ENCODE measurements at regions not wholly inside any gene's neighbourhood (a gene's known extent, or its start where the extent isn't known, plus 50 kb on each side); places are given as distances from the start of the nearest gene placed in this dataset.
A peak's percentile ranks its signal among the peaks of the same experiment; 100 is the strongest.

DNA sequence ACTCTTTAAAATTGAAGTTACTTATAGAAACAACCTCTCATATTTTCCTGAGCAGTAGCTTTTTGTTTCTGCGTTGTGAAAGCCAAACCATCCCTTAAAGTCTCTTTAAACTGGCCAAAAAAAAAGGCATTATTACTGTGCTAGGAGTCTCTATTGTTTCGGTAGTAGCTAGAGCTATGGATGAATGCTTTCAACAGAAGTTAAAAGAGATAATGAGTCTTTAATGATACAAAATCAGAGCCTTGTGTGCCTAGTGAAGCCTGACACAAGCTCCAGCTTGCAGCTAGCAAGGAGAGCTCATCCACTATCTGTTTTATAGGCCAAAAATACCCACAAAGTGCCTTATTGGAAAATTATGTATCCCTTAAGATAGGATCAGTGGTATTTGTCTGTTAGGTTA, 360.4 kb upstream of the CDIN1 start:
- no peak overlapping the region for H3K4me3 Mint-ChIP-seq
- H3K4me2 ChIP-seq = peak overlapping the region; percentile 21
- peak overlapping the region; percentile 71 for H2AFZ ChIP-seq (replicated peaks)
- no peaks in the 10 kb centered on the region for H3K27me3 Mint-ChIP-seq (ENCODE audit: insufficient read depth, low read depth)
- no peaks in the 10 kb centered on the region for H3K36me3 Mint-ChIP-seq
- no peaks in the 10 kb centered on the region for H3K36me3 ChIP-seq
- no peaks in the 10 kb centered on the region for H4K20me1 ChIP-seq (ENCODE audit: low read depth)
- peaks cover 13% of the 10 kb centered on the region for H3K4me1 ChIP-seq
- peaks cover 12% of the 10 kb centered on the region for H3K4me1 Mint-ChIP-seq
- H3K9me3 ChIP-seq (ENCODE audit: low read depth) = no peaks in the 10 kb centered on the region
- H3K79me2 ChIP-seq (ENCODE audit: low read depth) = no peaks in the 10 kb centered on the region
- no peak overlapping the region for H3K27ac Mint-ChIP-seq
- H3K27me3 ChIP-seq = no peaks in the 10 kb centered on the region
- no peak for TF ChIP-seq EZH2 (IDR thresholded peaks at IDR 0.05)
- TF ChIP-seq, protein P1, sequence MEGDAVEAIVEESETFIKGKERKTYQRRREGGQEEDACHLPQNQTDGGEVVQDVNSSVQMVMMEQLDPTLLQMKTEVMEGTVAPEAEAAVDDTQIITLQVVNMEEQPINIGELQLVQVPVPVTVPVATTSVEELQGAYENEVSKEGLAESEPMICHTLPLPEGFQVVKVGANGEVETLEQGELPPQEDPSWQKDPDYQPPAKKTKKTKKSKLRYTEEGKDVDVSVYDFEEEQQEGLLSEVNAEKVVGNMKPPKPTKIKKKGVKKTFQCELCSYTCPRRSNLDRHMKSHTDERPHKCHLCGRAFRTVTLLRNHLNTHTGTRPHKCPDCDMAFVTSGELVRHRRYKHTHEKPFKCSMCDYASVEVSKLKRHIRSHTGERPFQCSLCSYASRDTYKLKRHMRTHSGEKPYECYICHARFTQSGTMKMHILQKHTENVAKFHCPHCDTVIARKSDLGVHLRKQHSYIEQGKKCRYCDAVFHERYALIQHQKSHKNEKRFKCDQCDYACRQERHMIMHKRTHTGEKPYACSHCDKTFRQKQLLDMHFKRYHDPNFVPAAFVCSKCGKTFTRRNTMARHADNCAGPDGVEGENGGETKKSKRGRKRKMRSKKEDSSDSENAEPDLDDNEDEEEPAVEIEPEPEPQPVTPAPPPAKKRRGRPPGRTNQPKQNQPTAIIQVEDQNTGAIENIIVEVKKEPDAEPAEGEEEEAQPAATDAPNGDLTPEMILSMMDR (IDR thresholded peaks at IDR 0.05) = no peak
- no peak for TF ChIP-seq EZH2phosphoT487 (IDR thresholded peaks at IDR 0.05)
- no peaks in the 10 kb centered on the region for H3F3A ChIP-seq (ENCODE audit: low read depth)
- H3K9ac ChIP-seq = no peak overlapping the region
- peak; percentile 31 for DNase-seq (ENCODE audit: low spot score)
- H3K9me3 Mint-ChIP-seq = peaks cover 4% of the 10 kb centered on the region
- H3K4me3 ChIP-seq = no peak overlapping the region
- no peak overlapping the region for H3K27ac ChIP-seq

DNA sequence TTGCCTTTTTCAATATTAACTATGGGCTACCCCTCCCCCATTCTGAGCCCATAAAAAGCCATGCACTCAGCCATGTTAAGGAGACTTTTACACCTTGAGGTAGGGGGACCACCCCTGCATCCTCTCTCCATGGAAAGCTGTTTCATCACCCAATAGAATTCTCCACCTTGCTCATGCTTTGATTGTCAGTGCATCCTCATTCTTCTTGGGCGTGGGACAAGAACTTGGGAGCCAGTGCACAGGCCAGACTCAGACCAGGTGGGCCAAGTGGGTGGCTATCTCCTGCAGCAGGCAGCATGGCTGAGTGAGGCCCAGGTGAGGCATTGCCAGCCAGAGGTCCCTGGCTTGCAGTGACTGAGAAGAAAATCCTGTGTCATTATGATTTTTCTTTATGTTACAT, 357.4 kb upstream of the CDIN1 start:
- H3K27ac ChIP-seq = no peak overlapping the region
- no peak overlapping the region for H2AFZ ChIP-seq (replicated peaks)
- H3K27me3 Mint-ChIP-seq (ENCODE audit: insufficient read depth, low read depth) = no peaks in the 10 kb centered on the region
- no peak overlapping the region for H3K9ac ChIP-seq
- no peak for DNase-seq (ENCODE audit: low spot score)
- H3K4me1 Mint-ChIP-seq = peaks cover 12% of the 10 kb centered on the region
- TF ChIP-seq, protein P1 (IDR thresholded peaks at IDR 0.05) = no peak
- no peak for TF ChIP-seq EZH2 (IDR thresholded peaks at IDR 0.05)
- no peak for TF ChIP-seq EZH2phosphoT487 (IDR thresholded peaks at IDR 0.05)
- peaks cover 13% of the 10 kb centered on the region for H3K4me1 ChIP-seq
- H3K79me2 ChIP-seq (ENCODE audit: low read depth) = no peaks in the 10 kb centered on the region
- H3K36me3 ChIP-seq = no peaks in the 10 kb centered on the region
- H4K20me1 ChIP-seq (ENCODE audit: low read depth) = no peaks in the 10 kb centered on the region
- H3K9me3 Mint-ChIP-seq = peaks cover 4% of the 10 kb centered on the region
- H3K4me3 ChIP-seq = no peak overlapping the region
- no peak overlapping the region for H3K4me2 ChIP-seq
- no peaks in the 10 kb centered on the region for H3F3A ChIP-seq (ENCODE audit: low read depth)
- H3K36me3 Mint-ChIP-seq = no peaks in the 10 kb centered on the region
- no peaks in the 10 kb centered on the region for H3K9me3 ChIP-seq (ENCODE audit: low read depth)
- H3K27ac Mint-ChIP-seq = no peak overlapping the region
- no peaks in the 10 kb centered on the region for H3K27me3 ChIP-seq
- H3K4me3 Mint-ChIP-seq = no peak overlapping the region

DNA sequence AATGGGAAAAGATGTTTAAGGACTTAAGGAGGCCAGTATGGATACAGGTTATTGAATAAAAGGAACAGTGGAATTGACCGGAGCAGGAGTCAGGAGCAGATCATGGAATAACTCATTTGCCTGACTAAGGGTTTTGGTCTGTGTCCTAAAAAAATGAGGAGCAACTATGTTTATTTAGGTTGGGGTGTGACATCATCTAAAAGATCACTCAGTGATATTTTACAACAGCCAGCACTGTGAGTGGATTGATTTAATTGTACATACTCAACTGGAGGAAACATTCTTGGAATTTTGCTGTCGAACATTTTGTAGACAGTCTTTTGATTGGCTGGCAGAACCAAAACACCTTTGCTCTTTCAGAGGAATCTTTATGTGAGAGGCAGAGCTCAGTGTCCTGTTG, 348.6 kb upstream of the CDIN1 start:
- Histone ChIP-seq H3K4me2 (no peak overlapping the region), H3K27me3 (no peaks in the 10 kb centered on the region), H3K9me3 (ENCODE audit: low read depth) (no peaks in the 10 kb centered on the region), H3K9ac (no peak overlapping the region), H3K4me1 (no peaks in the 10 kb centered on the region), H2AFZ (replicated peaks) (no peak overlapping the region), H3K36me3 (no peaks in the 10 kb centered on the region), H4K20me1 (ENCODE audit: low read depth) (no peaks in the 10 kb centered on the region), H3F3A (ENCODE audit: low read depth) (no peaks in the 10 kb centered on the region), H3K4me3 (no peak overlapping the region), H3K79me2 (ENCODE audit: low read depth) (no peaks in the 10 kb centered on the region), H3K27ac (no peak overlapping the region)
- Mint-ChIP-seq H3K27me3 (ENCODE audit: insufficient read depth, low read depth) (no peaks in the 10 kb centered on the region), H3K9me3 (no peaks in the 10 kb centered on the region), H3K4me3 (no peak overlapping the region), H3K27ac (no peak overlapping the region), H3K4me1 (no peaks in the 10 kb centered on the region), H3K36me3 (no peaks in the 10 kb centered on the region)
- TF ChIP-seq EZH2 (IDR thresholded peaks at IDR 0.05) (no peak), EZH2phosphoT487 (IDR thresholded peaks at IDR 0.05) (no peak)
- TF ChIP-seq, protein P1 (IDR thresholded peaks at IDR 0.05) = no peak
- no peak for DNase-seq (ENCODE audit: low spot score)

Data from neural progenitor cell (in vitro differentiated cells).